ENCODE measurements at regions not wholly inside any gene's neighbourhood (a gene's known extent, or its start where the extent isn't known, plus 50 kb on each side); places are given as distances from the start of the nearest gene placed in this dataset.

- TF ChIP-seq, protein P1, sequence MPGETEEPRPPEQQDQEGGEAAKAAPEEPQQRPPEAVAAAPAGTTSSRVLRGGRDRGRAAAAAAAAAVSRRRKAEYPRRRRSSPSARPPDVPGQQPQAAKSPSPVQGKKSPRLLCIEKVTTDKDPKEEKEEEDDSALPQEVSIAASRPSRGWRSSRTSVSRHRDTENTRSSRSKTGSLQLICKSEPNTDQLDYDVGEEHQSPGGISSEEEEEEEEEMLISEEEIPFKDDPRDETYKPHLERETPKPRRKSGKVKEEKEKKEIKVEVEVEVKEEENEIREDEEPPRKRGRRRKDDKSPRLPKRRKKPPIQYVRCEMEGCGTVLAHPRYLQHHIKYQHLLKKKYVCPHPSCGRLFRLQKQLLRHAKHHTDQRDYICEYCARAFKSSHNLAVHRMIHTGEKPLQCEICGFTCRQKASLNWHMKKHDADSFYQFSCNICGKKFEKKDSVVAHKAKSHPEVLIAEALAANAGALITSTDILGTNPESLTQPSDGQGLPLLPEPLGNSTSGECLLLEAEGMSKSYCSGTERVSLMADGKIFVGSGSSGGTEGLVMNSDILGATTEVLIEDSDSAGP (CRISPR knock-in tag; IDR thresholded peaks at IDR 0.05), result no peak
- TF ChIP-seq SMAD3 (CRISPR knock-in tag; conservative IDR thresholded peaks at IDR 0.05) (no peak), HNRNPK (IDR thresholded peaks at IDR 0.05; ENCODE audit: low read depth, low read length, poor library complexity, severe bottlenecking) (no peak), ZNF263 (CRISPR knock-in tag; IDR thresholded peaks at IDR 0.05; ENCODE audit: borderline replicate concordance) (no peak), RBM39 (optimal IDR thresholded peaks at IDR 0.05; ENCODE audit: low read depth, low read length) (no peak), XRCC4 (IDR thresholded peaks at IDR 0.05; ENCODE audit: extremely low read depth, insufficient read depth, insufficient read length) (no peak)
- TF ChIP-seq, protein P2, sequence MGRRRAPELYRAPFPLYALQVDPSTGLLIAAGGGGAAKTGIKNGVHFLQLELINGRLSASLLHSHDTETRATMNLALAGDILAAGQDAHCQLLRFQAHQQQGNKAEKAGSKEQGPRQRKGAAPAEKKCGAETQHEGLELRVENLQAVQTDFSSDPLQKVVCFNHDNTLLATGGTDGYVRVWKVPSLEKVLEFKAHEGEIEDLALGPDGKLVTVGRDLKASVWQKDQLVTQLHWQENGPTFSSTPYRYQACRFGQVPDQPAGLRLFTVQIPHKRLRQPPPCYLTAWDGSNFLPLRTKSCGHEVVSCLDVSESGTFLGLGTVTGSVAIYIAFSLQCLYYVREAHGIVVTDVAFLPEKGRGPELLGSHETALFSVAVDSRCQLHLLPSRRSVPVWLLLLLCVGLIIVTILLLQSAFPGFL (CRISPR knock-in tag; IDR thresholded peaks at IDR 0.05), result no peak
Observed at GRCh38 chr3:159001711-159002110, 199.9 kb downstream of the MFSD1 start (continued).

- Histone ChIP-seq H3K27me3 (ENCODE audit: control insufficient read depth in 2 of 2, insufficient read depth in 2 of 2, low read length in 2 of 2) (no peaks in the 10 kb centered on the region), H3K4me2 (ENCODE audit: insufficient read depth, low read length) (no peak overlapping the region), H3K9me1 (ENCODE audit: control insufficient read depth, insufficient read depth, low read length) (no peaks in the 10 kb centered on the region), H2AFZ (ENCODE audit: low read depth, low read length) (no peak overlapping the region), H3K79me2 (ENCODE audit: control insufficient read depth, insufficient read depth, low read length) (no peaks in the 10 kb centered on the region), H3K4me1 (replicated peaks in 1 of 2; ENCODE audit: control insufficient read depth in 2 of 2, insufficient read depth in 2 of 2, low read length in 2 of 2) (no peaks in the 10 kb centered on the region), H3K9me3 (replicated peaks; ENCODE audit: control insufficient read depth, insufficient read depth, low read depth, low read length) (no peaks in the 10 kb centered on the region), H3K9ac (ENCODE audit: insufficient read depth in 1 of 2, low read depth in 2 of 2, low read length in 2 of 2) (no peak overlapping the region), H3K36me3 (ENCODE audit: control insufficient read depth, insufficient read depth, low read length) (no peaks in the 10 kb centered on the region), H4K20me1 (replicated peaks; ENCODE audit: control insufficient read depth, insufficient read depth, low read length) (no peaks in the 10 kb centered on the region), H3K4me3 (no peak overlapping the region), H3K27ac (ENCODE audit: extremely low read depth, low read depth, low read length) (no peak overlapping the region)
- FAIRE-seq, result no peak
- POLR2A ChIA-PET, result no interaction called here
- no peak for DNase-seq (ENCODE audit: extremely low read depth in 1 of 4, low spot score in 3 of 4)
- TF ChIP-seq CSDE1 (IDR thresholded peaks at IDR 0.05) (no peak), ZNF444 (CRISPR knock-in tag; IDR thresholded peaks at IDR 0.05) (no peak)
- intact Hi-C loops (cut with micrococcal nuclease) (no loop called here), in situ Hi-C loops (cut with MboI) (no loop called here)
- CTCF ChIA-PET (ENCODE audit: low intra/inter-chr PET ratio), result no interaction called here
- no TSS peak for BruUV-seq (replicated peaks)
- ATAC-seq, result no peak
Observed at GRCh38 chr3:159005137-159005536, 203.3 kb downstream of the MFSD1 start.
